HG02759 (cell line): ENCODE measurements at regions not wholly inside any gene's neighbourhood (a gene's known extent, or its start where the extent isn't known, plus 50 kb on each side); places are given as distances from the start of the nearest gene placed in this dataset.

Experiments used
- ATAC-seq: cut with Tn5 transposase; IDR thresholded peaks from one replicate; pipeline ENCODE4 v1.9.1; 2021; ENCODE audit warnings: mild to moderate bottlenecking, moderate library complexity; ENCODE audit not compliant: unreplicated experiment

GRCh38 chr14:81668626-81669274, 135.1 kb upstream of the SEL1L start:
- ATAC-seq, result no peak

DNA sequence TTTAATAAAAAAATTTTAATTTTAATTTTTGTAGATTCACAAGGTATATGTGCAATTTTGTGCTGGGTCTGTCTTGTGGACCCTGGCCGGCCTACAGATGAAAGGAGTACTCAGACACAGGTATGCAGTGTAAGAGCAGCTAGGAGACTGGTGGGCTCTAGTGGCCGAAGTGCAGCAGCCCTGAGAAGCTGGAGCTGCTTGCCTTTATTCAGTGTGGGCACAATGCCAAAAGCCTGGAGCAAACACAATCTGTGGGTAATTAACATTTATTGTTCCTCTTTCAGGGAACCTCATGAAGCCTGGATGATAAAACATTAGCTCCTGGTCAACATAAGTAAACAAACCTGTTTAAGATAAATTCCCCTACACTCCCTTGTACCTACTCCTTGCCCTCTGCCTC, 135.7 kb upstream of the SEL1L start:
- ATAC-seq, result no peak

GRCh38 chr14:81673930-81674329, 140.3 kb upstream of the SEL1L start:
- no peak for ATAC-seq

- ATAC-seq, result no peak
These were observed 142.7 kb upstream of the SEL1L start for GRCh38 chr14:81676395-81676794.

GRCh38 chr14:81676879-81677278, 143.2 kb upstream of the SEL1L start:
- ATAC-seq, result no peak

GRCh38 chr14:81677736-81678135, 144.1 kb upstream of the SEL1L start:
- ATAC-seq, result no peak

DNA sequence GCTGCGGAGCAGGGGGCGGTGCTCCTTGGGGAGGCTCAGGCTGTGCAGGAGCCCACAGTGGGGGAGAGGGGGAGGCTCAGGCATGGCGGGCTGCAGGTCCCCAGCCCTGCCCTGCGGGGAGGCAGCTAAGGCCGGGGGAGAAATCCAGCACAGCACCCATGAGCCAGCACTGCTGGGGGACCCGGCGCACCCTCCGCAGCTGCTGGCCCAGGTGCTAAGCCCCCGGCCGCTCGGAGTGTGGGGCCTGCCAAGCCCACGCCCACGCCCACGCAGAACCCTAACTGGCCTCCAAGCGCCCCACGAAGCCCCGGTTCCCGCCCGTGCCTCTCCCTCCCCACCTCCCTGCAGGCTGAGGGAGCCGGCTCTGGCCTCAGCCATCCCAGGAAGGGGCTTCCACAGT, 145.6 kb upstream of the SEL1L start:
- ATAC-seq, result no peak

DNA sequence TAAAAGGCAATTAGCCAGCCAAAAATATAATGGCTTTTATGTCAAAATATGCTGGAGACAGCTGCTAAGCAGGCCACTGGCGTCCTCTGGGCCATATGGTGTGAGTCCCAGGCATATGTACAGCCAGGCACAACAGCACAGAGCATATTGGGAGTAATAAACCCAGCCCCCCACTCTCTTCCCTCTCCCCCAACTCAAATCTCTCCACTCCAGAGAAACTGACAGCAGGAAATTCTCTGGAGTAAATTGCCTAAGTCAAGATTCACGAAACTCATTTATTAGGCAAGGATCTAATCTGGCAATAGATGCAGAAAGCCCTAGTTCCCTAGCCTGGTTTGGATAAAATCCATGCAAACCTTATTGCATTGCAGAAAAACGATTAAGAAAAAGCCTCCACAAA, 147.9 kb upstream of the SEL1L start:
- no peak for ATAC-seq

DNA sequence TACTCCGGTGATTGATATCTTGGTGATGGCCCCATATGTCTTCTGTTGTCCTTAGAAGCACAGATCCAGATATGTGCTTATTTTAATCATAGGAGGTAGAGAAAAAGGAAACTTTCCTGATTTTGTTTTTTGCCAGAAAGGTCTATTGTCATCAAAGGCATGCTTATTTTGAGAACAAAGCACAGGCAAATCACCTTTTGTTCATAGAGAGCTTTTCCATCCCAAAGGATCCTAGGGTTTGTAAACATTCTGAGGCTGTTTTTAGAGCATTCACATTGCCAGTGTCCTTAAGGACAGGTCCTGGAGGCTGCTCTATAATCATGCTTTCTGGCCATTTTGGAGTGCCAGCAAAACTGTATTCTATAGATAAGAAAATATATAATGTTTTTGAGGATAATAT, 148.5 kb upstream of the SEL1L start:
- ATAC-seq, result no peak

- ATAC-seq, result no peak
These were observed 149.0 kb upstream of the SEL1L start for GRCh38 chr14:81682701-81683100.

- ATAC-seq, result no peak
These were observed 151.0 kb upstream of the SEL1L start for GRCh38 chr14:81684696-81685095.

DNA sequence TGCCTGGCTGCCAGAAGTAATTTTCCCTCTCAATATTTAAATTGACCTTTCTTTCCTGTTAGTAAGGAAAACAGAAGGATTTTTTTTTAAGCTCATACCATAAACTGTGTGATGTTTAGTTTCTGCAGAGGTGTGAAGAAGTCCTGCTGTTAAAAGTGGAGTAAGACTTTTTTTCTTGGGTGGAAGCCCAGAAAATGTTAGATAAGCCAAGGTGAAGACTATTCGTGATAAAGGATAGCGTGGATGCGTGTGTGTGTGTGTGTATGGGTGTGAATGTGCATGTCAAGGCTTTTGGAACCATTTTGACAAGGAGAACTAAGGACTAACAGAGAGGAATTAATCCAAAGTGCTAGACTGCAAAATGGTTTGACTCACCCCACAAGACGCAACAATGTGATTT, 152.9 kb upstream of the SEL1L start:
- ATAC-seq, result no peak

- ATAC-seq, result no peak
These were observed 158.3 kb upstream of the SEL1L start for GRCh38 chr14:81691931-81692330.

DNA sequence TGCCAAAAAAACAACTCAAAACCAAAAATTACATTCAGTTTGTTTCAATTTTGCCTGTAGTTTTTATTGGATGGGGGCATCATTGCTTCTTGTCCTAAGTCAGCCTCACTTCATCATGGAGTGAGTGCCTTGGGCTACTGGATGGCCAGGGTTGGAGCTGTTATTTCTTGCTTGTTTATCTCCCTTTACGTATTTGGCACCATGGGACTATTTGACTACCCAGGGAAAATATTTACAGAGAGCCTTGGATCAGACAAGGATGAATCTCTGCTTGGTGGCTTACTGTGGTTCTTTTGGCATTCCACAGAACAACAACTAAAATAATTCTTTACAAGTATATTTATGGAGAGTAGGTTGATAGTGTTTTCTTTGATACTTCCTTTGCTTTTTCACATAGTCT, 160.8 kb upstream of the SEL1L start:
- no peak for ATAC-seq

GRCh38 chr14:81709681-81710080, 176.0 kb upstream of the SEL1L start:
- no peak for ATAC-seq

DNA sequence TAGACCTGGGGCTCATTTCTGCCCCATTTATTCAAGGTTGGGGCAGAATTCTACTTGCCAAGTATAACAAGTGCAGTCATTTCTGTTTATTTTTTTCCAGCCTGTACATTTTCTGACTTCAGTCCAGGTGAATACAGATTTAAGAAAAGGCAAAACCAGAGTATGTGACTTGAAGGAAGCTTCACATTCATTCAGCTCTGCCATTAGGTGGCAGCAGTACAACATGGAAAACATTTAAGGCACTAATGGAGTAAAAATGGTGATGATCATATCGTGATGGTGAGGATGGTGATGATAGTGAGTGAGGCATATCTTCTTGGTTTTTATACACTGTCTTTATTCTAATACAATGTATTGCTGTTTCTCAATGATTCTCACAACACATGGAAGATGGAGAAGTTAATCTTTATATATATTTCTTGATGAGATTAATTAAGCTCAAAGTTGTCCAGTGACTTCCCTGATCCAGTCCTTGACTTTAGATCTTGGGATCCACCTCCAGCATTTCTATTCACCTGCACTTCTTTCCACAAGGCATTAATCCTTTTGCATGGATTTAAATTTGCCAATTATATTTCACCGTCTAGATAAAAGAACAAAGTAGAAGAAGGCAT, 176.7 kb upstream of the SEL1L start:
- no peak for ATAC-seq

GRCh38 chr14:81715731-81716130, 182.1 kb upstream of the SEL1L start:
- ATAC-seq, result no peak

DNA sequence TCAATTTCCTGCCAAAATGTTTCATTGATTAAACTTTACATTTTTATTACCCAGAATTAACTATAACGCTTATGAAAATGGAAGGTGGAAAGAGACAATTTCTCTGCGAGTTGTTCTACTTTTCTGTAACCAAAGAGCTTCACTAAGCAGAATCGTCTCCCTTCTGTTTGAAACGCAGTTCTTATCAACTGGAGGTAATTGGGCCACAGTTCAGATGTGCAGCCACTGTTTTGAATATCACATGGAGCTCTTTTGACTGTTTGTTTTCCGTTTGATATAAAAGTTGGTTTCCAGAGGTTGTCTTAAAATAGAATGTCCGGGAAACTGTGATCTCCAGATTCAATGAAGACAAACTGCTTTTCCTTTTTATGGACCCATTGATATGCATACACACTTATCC, 183.3 kb upstream of the SEL1L start:
- no peak for ATAC-seq

GRCh38 chr14:81723956-81724355, 190.3 kb upstream of the SEL1L start:
- ATAC-seq, result no peak

- ATAC-seq, result no peak
These were observed 193.6 kb upstream of the SEL1L start for GRCh38 chr14:81727218-81727617.

DNA sequence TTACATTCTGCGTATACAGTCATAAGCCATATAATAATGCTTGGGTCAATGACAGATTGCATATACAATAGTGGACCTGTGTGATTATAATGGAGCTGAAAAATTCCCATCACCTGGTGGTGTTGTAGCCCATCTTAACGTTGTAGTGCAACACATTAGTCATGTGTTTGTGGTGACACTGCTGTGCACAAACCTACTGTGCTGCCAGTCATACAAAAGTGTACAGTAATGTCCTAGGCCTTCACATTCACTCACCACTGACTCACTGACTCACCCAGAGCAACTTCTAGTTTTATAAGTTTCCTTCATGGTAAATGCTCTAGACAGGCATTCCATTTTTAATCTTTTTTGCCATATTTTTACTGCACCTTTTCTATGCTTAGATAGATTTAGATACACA, 194.8 kb upstream of the SEL1L start:
- no peak for ATAC-seq

GRCh38 chr14:81729622-81730021, 196.0 kb upstream of the SEL1L start:
- no peak for ATAC-seq

- ATAC-seq, result no peak
These were observed 204.3 kb upstream of the SEL1L start for GRCh38 chr14:81737938-81738337.
